ENCODE measurements at regions not wholly inside any gene's neighbourhood (a gene's known extent, or its start where the extent isn't known, plus 50 kb on each side); places are given as distances from the start of the nearest gene placed in this dataset.

DNA sequence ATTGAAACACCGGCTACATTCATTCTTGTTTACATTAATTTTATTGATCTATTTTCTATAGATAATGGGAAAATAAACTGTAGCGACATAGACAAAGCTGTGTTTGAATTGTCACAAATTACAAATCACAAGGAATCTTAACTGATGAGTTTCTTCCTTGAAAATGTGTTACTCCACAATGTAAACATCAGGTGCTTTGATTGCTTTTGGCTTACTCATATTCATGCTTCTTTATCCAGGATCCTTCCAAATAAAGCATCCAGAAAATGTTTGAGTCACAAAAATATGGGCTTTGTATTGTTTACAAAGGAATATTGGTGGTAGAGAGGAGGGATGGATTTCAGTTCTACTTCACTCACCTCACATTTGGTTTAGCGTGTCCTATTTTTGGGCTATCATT is 64.0 kb downstream of the BMP2 start:
- in situ Hi-C loops (cut with HindIII; ENCODE audit: low sequenced_read_pairs) = no loop called here

DNA sequence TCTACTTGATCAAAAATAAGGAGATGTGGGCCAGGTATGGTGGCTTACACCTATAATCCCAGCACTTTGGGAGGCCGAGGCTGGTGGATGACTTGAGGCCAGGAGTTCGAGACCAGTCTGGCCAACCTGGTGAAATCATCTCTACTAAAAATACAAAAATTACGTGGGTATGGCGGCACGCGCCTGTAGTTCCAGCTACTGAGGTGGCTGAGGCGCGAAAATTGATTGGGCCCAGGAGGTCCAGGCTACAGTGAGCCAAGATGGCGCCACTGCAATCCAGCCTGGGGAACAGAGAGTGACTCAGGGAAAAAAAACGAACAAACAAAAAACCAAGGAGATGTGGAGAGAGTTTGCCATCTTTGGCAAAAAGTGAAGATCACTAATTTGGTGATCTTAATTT is 65.3 kb downstream of the BMP2 start:
- in situ Hi-C loops (cut with HindIII; ENCODE audit: low sequenced_read_pairs) = no loop called here

DNA sequence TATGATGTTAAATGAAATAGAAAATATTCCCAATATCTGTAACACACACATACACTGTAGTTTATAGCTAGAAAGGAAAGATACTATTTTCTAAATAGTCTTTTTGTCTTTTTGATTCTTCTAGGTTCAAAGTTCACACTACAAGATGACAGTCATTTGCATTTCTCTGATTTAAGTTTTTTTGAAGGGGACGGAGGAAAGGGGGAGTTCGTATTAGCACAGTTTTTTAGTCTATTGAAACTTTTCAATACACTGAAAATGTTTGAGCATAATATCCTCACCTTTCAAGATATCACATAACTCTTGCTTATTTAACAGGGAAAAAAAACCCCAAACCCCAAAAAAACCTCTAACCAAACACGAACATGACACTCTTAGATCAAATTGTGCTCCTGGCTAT is 68.1 kb downstream of the BMP2 start:
- in situ Hi-C loops (cut with HindIII; ENCODE audit: low sequenced_read_pairs) = no loop called here

DNA sequence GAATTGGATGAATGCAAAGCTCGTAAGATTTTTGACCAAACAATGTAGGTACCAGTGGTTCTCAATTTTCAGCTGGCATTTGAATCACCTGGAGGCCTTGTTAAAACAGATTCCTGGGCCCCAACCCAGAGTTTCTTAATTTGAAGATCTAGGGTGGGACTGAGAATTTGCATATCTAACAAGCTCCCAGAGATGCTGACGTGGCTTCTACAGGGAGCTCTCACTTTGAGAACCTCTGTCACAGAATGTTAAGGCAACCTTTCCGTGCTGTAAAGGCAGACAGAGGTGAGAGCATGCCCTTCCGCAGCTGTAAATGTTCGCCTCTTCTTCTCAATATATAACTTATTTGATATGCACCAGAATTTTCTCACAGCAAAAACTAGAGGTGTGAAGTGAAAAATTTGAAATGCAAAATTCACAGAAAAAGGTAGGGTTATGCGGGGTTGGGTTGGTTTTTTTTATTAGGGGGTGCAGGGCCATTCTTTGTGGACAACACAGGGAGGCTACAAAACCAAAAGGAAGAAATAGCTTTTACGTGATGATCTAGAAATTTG is 69.4 kb downstream of the BMP2 start:
- in situ Hi-C loops (cut with HindIII; ENCODE audit: low sequenced_read_pairs) = no loop called here

DNA sequence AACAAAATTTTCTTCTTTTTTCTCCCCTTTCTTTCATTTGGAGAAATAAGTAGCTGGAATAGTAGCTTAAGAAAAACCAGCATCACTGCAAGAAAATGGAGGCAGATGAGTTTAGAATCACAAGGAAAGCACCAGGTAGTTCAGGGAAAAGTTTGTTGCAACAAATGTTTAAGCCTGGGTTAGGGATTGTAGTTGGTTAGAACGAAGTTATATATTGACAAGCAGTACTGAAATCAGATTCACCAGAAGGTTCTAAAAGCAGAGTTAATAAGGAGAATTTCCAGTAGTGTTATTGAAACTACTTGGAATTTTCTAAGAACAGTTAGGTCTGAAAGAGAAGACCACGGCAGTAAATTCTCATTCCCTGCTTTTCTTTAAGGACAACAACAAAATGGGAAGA is 70.2 kb downstream of the BMP2 start:
- in situ Hi-C loops (cut with HindIII; ENCODE audit: low sequenced_read_pairs) = no loop called here

DNA sequence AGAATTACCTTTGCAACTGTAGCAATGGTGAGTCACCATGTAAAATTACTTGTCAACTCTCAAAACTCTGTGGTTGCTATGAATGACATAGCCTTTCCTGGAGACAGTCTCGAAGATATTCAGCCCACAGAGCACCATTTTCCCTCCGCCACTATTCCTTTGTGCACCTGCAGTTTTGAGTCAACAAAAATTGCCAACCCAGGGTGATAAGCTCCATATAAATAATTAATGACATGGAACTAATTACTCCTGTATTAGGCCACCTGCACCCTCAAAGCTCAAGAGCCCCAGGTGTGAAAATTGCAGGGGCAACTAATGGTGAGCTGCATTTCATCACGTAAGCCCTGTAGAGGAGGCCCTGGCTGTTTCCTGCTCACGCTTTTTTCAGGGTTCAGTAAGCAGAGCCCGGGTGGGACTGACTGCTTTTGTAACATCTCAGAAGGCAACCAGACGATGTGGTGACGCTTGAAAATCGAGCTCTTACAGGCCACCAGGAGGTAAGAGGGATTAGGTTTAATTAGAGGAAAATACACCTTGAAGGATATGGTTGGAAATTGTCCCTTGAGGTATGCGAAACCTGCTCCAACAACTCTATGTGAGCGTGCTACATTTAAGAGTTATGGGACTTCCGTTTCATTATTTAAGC is 70.8 kb downstream of the BMP2 start:
- in situ Hi-C loops (cut with HindIII; ENCODE audit: low sequenced_read_pairs) = no loop called here

DNA sequence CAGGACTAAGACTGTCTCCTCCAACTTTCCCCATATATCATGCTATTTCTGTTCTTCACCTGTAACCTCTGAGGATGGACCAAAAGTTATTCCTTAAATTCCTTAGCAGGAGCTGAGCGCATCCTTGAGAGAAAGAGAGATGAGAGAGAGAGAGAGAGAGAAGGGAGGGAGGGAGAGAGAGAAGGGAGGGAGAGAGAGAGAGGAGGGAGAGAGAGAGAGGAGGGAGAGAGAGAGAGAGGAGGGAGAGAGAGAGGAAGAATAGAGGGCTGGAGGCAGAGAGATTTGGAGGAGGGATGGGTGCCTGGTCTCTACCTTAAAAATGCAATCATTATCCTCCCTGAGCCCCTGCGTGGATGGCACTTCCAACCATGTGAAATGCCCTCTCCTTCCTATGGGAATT is 73.6 kb downstream of the BMP2 start:
- in situ Hi-C loops (cut with HindIII; ENCODE audit: low sequenced_read_pairs) = no loop called here

DNA sequence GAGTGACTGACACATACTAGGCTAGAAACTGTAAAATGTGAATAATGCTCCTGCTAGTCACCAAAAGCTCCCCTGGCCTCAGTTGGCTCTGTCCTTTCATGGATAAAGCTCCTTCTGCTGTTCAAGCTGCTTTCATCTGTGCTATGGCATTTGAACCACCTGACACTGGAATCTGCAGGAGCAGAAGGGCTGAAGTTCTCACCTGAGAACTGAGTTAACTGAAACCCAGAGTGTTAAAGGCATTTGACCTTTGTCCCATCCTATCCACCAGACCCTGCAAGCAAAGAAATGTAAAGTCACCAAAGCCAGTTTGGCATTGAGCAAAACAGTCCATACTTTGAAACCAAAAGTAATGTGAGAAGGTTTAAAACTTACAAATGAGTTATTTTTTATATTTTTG is 77.7 kb downstream of the BMP2 start:
- in situ Hi-C loops (cut with HindIII; ENCODE audit: low sequenced_read_pairs) = no loop called here

DNA sequence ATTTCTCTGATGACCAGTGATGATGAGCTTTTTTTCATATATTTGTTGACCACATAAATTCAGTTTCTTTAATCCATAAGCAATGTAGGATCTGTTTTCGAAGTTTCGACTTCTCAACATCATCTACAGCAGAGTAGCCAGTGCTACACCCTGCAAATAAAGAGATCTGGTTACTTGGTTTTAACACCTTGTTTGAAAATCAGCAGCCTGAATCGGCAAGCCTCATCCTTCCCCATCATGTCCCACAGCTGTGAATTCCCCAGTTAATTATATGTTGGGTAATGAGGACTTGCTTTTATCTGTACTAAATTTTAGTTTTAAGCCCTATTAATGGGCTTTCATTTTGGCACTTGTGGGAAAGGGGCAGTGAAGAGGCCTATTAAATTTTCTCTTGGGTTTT is 80.6 kb downstream of the BMP2 start:
- in situ Hi-C loops (cut with HindIII; ENCODE audit: low sequenced_read_pairs) = no loop called here

DNA sequence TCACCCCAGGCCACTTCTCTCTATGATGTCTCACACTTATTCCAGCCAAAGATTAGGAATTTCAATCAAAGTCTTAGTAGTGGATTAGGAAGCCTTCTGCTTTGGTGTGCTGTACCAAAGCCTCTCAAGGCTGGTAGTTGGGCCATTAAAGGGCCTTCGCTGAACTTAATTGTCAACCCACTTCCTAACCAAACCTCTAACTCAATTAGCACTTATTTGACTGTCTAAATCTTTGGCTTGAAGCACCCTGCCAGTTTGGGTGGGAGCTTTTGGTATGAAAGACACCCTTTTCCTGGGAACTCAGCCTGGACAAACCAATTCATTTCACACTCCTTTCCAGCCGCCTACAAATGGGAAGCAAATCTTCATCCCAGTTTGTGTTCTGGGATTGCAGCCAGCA is 81.5 kb downstream of the BMP2 start:
- in situ Hi-C loops (cut with HindIII; ENCODE audit: low sequenced_read_pairs) = no loop called here

DNA sequence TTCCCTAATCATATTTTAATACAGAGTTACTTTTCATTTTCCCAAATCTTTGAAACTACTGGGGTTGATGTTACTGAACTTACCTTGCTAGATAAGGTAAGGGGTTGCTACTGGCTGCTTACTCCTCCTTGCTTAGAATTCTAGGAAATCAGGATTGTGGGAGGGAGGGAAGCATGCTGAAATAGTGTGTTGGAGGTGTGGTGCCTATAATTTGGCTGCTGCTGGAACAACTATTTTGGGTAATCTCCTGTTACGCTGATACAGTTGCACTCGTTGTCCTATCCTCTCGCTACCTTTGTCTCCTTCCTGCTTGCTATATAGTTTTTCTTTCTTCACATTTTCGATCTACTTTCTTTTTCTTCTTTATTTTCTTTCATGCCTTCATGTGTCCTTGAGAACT is 83.7 kb downstream of the BMP2 start:
- in situ Hi-C loops (cut with HindIII; ENCODE audit: low sequenced_read_pairs) = no loop called here

DNA sequence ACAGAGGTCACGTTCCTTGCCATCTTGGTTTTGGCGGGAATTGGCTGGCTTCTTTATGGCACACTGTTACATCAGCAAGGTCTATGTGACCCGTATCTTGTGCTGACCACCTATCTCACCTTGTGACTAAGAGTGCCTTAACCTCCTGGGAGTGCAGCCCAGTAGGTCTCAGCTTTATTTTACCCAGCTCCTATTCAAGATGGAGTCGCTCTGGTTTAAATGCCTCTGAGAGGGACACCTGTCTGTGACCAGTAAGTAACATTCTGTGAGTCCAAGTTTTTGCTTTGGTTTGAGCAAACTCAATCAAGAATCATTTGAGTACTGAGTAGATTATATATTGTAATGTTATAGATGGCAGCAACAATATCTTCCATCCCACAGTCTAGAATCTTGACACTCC is 85.0 kb downstream of the BMP2 start:
- in situ Hi-C loops (cut with HindIII; ENCODE audit: low sequenced_read_pairs) = no loop called here

DNA sequence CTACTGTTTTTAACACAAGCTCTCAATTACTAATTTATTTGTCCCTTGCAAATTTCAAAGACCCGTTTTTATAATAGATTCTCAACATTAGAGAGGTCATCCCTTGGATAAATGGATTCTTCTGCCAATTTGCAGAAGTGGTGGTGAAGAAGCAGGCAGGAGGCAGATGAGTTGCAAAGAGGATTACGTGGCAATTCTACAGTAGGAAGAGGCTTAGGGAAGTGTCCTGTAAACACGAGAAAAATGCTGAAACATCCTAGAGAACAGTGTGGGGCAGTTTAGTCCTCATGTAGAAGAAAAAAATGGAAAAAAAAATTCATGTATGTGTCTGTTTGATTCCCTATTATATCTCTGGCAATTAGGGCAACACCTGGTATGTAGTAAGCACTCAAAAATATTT is 87.6 kb downstream of the BMP2 start:
- in situ Hi-C loops (cut with HindIII; ENCODE audit: low sequenced_read_pairs) = no loop called here

DNA sequence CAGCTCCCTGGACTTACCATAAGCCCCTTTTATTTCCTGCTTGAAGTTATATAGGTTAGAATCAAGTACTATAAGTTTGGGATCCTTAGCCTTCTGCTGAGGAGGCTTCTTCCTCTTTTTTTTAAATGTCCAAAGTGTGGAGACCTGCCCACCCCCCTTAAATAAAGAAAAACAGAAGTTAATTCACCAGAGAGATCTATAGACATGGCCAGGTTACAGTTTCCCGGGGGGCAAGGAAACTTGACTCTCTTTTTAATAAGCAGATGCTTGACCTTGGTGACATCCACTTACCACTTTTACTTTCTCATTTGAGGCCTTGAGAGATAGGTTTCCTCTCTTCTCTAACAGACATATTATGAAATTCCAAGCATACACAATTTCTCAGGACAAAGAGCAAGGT is 88.3 kb downstream of the BMP2 start:
- in situ Hi-C loops (cut with HindIII; ENCODE audit: low sequenced_read_pairs) = no loop called here

DNA sequence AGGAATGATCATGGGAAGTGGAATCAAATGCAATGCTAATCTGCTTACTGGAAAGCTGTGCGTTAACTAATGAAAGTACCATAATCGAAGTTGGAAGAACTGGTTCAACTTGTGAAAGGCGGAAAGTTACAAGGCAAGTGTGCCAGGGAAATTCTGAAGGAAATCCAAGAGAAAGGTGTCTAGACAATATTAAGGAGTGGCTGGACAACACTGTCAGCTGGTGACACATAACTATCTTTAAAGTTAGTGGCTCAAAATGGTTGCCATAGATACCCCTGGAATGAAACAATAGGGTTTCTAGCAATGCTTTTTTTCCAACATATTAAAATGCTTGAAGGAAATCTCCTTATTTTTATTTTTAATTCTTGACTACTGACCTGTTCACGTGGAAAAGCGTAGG is 90.4 kb downstream of the BMP2 start:
- in situ Hi-C loops (cut with HindIII; ENCODE audit: low sequenced_read_pairs) = no loop called here

DNA sequence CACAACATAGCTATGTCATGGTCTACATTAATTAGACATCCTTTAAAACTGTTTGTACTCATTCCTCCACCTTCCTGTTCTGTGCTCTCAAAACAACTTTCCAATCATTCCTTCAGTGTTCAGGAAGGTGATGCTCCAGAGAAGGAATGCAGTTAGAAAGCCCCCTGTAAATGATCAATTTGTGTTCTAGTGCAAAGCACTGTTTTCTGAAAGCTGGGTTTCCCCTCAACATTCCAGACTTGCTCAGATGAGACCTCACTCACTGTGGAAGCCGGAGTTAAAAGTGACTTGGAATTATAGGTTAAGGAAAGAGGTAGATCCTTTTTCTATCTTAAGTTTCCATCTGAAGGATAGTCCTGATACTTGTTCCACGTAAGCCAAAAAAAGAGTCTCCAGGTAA is 95.9 kb downstream of the BMP2 start:
- in situ Hi-C loops (cut with HindIII; ENCODE audit: low sequenced_read_pairs) = no loop called here

DNA sequence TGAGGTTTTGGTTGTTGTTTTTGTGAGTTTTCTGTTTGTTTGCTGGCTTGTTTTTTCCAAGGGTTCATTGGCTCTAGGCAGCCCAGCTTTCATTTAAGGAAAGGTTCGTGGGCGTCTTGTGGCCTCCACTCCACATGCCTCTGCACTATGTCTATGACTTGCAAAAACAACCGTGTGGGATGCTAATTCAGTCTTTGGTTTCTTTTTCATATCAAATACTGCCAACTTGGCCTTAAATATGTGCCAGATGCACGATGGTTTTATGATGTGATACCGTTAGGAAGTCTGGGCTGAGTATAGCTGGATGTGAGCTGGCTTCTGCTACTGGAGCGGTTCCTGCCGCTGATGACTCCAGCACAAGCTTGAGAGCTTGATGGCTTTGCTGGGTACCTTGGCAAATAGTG is 96.3 kb downstream of the BMP2 start:
- in situ Hi-C loops (cut with HindIII; ENCODE audit: low sequenced_read_pairs) = no loop called here

DNA sequence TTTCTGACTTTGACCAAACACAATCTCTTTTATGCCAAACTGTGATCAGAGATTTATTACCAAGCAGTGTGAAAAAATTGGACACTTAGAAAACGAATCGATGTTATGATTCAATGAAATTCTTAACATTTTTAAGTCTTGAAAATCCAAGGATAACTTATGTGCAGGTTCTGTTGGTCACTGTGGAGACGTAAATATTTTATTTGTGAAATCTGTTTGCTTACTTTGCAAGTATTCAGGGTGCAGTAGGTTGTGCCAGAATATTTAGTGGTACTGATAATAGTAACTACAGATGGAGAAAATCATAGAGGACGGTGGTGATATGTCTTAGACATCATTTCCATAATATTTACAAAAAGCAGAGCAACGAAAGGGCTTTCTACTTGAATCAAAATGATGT is 97.3 kb downstream of the BMP2 start:
- in situ Hi-C loops (cut with HindIII; ENCODE audit: low sequenced_read_pairs) = no loop called here

DNA sequence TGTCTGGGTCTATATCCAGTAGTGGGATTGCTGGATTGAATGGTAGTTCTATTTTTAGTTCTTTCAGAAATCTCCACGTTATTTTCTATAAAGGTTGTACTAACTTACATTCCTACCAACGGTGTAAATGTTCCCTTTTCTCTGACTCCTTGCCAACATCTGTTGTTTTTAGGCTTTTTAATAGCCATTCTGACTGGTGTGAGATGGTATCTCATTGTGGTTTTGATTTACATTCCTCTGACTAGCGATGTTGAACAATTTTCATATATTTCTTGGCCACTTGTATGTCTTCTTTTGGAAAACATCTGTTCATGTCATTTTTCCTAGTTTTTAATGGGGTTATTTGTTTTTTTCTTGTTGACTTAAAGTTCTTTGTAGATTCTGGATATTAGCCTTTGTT is 99.3 kb downstream of the BMP2 start:
- in situ Hi-C loops (cut with HindIII; ENCODE audit: low sequenced_read_pairs) = no loop called here

DNA sequence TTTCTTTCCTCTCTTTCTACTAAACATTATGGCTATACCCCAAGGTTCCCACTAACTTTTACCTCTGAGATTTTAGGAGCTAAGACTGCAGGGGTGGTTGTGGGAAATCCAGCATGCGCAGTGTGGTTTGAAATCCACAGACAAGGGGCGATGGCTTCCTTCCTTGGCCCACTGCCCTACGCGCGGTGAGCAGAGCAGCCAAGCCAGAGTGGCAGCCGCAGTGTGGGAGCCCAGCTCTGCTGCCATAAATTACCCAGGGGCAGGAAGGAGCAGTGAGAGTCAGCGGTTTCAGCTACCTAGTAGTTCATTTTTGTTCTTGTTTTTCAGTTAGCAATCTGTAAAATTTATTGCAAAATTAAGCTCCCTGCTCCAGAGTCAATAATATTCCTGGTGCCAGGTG is 101.4 kb downstream of the BMP2 start:
- in situ Hi-C loops (cut with HindIII; ENCODE audit: low sequenced_read_pairs) = no loop called here

DNA sequence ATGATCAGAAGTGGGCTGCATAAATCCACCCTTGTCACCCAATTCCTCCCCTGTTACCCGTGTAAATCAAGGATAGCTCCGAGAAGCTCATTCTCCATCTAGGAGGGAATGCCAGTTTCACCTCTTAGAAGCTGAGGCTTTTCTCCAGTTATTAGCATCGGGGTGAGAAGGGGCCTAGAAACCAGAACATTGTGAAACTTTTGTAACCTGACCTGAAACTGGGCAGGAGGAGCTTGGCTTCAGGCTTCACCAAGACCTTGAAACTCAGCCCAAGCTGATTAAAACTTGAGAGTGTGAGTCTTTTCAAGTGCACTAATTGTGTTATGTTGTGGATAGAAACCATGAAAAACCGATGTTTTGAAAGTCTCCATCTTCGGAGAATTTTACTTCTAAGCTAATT is 103.1 kb downstream of the BMP2 start:
- in situ Hi-C loops (cut with HindIII; ENCODE audit: low sequenced_read_pairs) = no loop called here

DNA sequence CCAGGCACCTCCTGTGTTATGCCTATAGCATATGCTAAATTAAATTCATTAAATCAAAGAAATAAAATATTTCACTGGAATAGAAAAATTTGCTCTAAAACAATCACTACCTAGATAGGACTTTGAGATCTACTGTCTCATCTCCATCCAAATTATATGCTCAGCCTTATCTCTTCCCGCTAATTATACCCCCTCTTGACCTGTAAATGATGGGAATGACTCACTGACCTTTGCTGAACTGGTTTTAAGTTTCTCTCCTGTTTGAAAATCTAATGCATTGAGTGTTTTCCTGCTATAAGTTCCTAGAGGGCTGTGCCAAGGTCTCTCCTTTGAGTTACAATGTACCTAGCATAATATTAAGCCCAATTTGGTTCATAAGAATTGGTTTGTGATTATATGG is 110.1 kb downstream of the BMP2 start:
- in situ Hi-C loops (cut with HindIII; ENCODE audit: low sequenced_read_pairs) = no loop called here

DNA sequence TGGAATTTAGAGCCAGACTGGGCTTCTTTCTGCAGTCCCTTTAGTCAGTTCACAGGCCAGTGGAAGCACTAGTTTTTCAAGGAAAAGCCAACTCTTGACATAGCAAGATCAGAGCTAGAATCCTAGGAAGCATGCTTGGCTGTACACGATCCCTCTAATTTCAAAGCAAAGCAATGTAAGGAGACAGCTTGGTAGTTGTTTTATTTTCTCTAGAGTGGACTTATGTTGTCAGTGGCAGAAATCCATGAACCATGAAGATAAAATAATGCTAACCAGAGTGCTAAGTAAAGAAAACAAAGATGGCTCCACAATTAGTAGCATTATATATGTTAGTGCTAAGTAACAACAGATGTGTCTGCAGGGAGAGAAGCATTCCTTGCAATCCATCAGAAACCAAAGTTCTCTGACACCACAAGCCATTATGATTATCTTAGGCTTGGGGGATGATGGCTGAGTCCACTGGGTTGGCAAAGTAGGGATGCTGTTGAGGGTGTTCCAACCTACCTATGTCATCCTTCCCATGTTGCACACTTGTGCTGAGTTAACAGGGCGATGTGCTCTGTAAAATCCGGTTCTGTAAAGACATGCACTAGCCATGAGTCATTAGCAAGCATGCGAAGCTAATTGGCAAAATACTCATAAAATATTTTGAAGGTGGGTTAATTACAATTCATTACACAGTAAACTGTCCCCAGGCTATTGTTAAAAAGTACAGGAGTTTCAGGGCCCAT is 115.2 kb downstream of the BMP2 start:
- in situ Hi-C loops (cut with HindIII; ENCODE audit: low sequenced_read_pairs) = no loop called here

Measured in endothelial cell of hepatic sinusoid (primary cell).